Activated CD4-positive, alpha-beta T cell treated with anti-CD3 and anti-CD28 coated beads, Interleukin-2, Interleukin-6, amounts not matched to agents 100 ng/mL and 50 ng/mL, durations not matched to agents 16 hours and 8 hours (primary cell): ENCODE measurements at regions not wholly inside any gene's neighbourhood (a gene's known extent, or its start where the extent isn't known, plus 50 kb on each side); places are given as distances from the start of the nearest gene placed in this dataset.
"Not testable (repeated sequence)": the region's sequence is repeated elsewhere in the genome, so short reads cannot be mapped to it uniquely, and the experiment has no call there.

Source experiments
- DNase-seq: peaks from one replicate; pipeline ENCODE4 v3.0.0-alpha.2; 2020

- DNase-seq: no peak
These were observed 501.7 kb downstream of the STK39 start for GRCh38 chr2:167745667-167746066.

GRCh38 chr2:167739921-167740320 lies 507.5 kb downstream of the STK39 start:
- DNase-seq: not testable (repeated sequence)

- DNase-seq: no peak
These were observed 513.6 kb downstream of the STK39 start for GRCh38 chr2:167733747-167734146.

GRCh38 chr2:167732326-167732725 lies 515.1 kb downstream of the STK39 start:
- no peak for DNase-seq

- DNase-seq: no peak
These were observed 517.5 kb downstream of the STK39 start for GRCh38 chr2:167729911-167730310.

GRCh38 chr2:167726788-167727187 lies 520.6 kb downstream of the STK39 start:
- DNase-seq: no peak

- no peak for DNase-seq
These were observed 525.8 kb downstream of the STK39 start for GRCh38 chr2:167721593-167721992.

GRCh38 chr2:167719410-167719809 lies 528.0 kb downstream of the STK39 start:
- no peak for DNase-seq

GRCh38 chr2:167718560-167718959 lies 528.8 kb downstream of the STK39 start:
- DNase-seq: no peak

- no peak for DNase-seq
These were observed 531.5 kb downstream of the STK39 start for GRCh38 chr2:167715932-167716331.

- DNase-seq: not testable (repeated sequence)
These were observed 531.9 kb downstream of the STK39 start for GRCh38 chr2:167715498-167715897.

- DNase-seq: no peak
These were observed 535.1 kb downstream of the STK39 start for GRCh38 chr2:167712275-167712674.

GRCh38 chr2:167708998-167709397 lies 538.4 kb downstream of the STK39 start:
- DNase-seq: no peak

GRCh38 chr2:167706800-167707199 lies 540.6 kb downstream of the STK39 start:
- DNase-seq: no peak

GRCh38 chr2:167703441-167703840 lies 544.0 kb downstream of the STK39 start:
- DNase-seq: no peak

GRCh38 chr2:167702227-167702626 lies 545.2 kb downstream of the STK39 start:
- no peak for DNase-seq

GRCh38 chr2:167701651-167702050 lies 545.7 kb downstream of the STK39 start:
- no peak for DNase-seq

- no peak for DNase-seq
These were observed 549.4 kb downstream of the STK39 start for GRCh38 chr2:167697948-167698347.

- no peak for DNase-seq
These were observed 550.2 kb downstream of the STK39 start for GRCh38 chr2:167697194-167697593.

GRCh38 chr2:167692936-167693335 lies 554.5 kb downstream of the STK39 start:
- no peak for DNase-seq

- no peak for DNase-seq
These were observed 555.2 kb downstream of the STK39 start for GRCh38 chr2:167692191-167692590.

- DNase-seq: no peak
These were observed 558.0 kb downstream of the STK39 start for GRCh38 chr2:167689444-167689843.

- DNase-seq: no peak
These were observed 560.7 kb downstream of the STK39 start for GRCh38 chr2:167686691-167687090.

- DNase-seq: no peak
These were observed 566.0 kb downstream of the STK39 start for GRCh38 chr2:167681234-167682015.

GRCh38 chr2:167678158-167678557 lies 569.2 kb downstream of the STK39 start:
- no peak for DNase-seq
